ENCODE measurements at regions not wholly inside any gene's neighbourhood (a gene's known extent, or its start where the extent isn't known, plus 50 kb on each side); places are given as distances from the start of the nearest gene placed in this dataset.
"Not testable (repeated sequence)": the region's sequence is repeated elsewhere in the genome, so short reads cannot be mapped to it uniquely, and the experiment has no call there.

DNA sequence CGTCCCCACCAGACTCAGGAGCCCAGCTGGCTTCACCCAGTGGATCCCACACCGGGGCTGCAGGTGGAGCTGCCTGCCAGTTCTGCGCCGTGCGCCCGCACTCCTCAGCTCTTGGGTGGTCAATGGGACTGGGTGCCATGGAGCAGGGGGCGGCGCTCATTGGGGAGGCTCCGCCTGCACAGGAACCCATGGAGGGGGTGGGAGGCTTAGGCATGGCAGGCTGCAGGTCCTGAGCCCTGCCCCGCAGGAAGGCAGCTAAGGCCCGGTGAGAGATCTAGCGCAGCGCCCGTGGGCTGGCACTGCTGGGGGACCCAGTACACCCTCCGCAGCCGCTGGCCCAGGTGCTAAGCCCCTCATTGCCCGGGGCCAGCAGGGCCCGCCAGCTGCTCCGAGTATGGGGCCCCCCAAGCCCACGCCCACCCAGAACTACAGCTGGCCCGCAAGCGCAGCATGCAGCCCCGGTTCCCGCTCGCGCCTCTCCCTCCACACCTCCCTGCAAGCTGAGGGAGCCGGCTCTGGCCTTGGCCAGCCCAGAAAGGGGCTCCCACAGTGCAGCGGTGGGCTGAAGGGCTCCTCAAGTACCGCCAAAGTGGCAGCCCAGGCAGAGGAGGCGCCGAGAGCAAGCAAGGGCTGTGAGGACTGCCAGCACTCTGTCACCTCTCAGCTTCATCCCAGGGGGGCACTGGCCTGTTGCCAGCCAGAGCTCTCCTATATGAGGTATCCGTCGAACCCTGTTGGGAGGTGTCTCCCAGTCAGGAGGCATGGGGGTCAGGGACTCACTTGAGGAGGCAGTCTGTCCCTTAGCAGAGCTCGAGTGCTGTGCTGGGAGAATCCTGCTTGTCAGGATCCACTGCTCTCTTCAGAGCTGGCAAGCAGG lies 370.8 kb upstream of the CNTN3 start:
- DNase-seq (ENCODE audit: low read depth, low spot score); H3K36me3 ChIP-seq (ENCODE audit: control insufficient read depth in 1 of 2, insufficient read depth in 2 of 2, low read length in 2 of 2); H3K9me2 ChIP-seq (ENCODE audit: insufficient read depth); BruUV-seq (replicated peaks); H3K27ac ChIP-seq (ENCODE audit: low read depth, low read length); H3K27me3 ChIP-seq (ENCODE audit: insufficient read depth, low read length); CTCF ChIA-PET; H2AFZ ChIP-seq (ENCODE audit: low read depth, low read length, poor library complexity, severe bottlenecking); POLR2A ChIA-PET; H3K4me3 ChIP-seq (replicated peaks in 1 of 2; ENCODE audit: low read depth in 1 of 2, low read length in 2 of 2); H3K4me1 ChIP-seq (ENCODE audit: control insufficient read depth in 1 of 2, insufficient read depth in 2 of 2, low read length in 2 of 2); H3K9me3 ChIP-seq (ENCODE audit: control insufficient read depth in 1 of 2, insufficient read depth in 1 of 2, low read depth in 1 of 2, low read length in 2 of 2); H3K4me2 ChIP-seq (ENCODE audit: low read length); RAD21 ChIA-PET (ENCODE audit: low non-redundant PET in 1 of 2, low total read pairs in 2 of 2, uncharacterized antibody in 2 of 2, unreplicated experiment in 2 of 2); H4K20me1 ChIP-seq (ENCODE audit: insufficient read depth); ATAC-seq; H3K79me2 ChIP-seq (ENCODE audit: insufficient read depth, low read length); H3K9ac ChIP-seq (ENCODE audit: low read length); intact Hi-C loops (cut with micrococcal nuclease): not testable (repeated sequence)

DNA sequence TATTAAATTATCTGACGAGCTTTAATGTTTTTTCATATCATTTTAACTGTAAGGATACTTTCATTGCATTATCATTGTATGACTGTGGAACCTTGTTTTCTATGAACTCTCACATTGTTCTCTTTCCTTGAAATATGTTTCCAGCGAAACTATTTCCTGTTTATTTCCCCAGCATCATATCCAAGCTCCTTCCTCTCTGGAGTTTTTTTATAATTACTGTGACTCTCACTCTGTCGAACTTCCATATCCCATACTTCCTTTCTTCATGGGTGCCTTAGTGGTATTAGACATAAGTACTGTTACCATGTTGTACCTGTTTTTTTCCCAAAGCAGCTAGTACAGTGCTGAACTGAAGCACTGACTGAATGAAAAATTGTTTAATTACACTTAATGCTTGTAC lies 373.6 kb upstream of the CNTN3 start:
- ChIA-PET POLR2A (no interaction called here), CTCF (no interaction called here), RAD21 (ENCODE audit: low non-redundant PET in 1 of 2, low total read pairs in 2 of 2, uncharacterized antibody in 2 of 2, unreplicated experiment in 2 of 2) (no interaction called here)
- no peak overlapping the region for H2AFZ ChIP-seq (ENCODE audit: low read depth, low read length, poor library complexity, severe bottlenecking)
- no peaks in the 10 kb centered on the region for H3K9me2 ChIP-seq (ENCODE audit: insufficient read depth)
- BruUV-seq (replicated peaks): no TSS peak
- no peaks in the 10 kb centered on the region for H3K36me3 ChIP-seq (ENCODE audit: control insufficient read depth in 1 of 2, insufficient read depth in 2 of 2, low read length in 2 of 2)
- no peak overlapping the region for H3K9ac ChIP-seq (ENCODE audit: low read length)
- peaks cover 0 to 12% of the 10 kb centered on the region in 2 experiments; a peak in 1 of 4 replicates for H3K9me3 ChIP-seq (ENCODE audit: control insufficient read depth in 1 of 2, insufficient read depth in 1 of 2, low read depth in 1 of 2, low read length in 2 of 2)
- H3K4me1 ChIP-seq (ENCODE audit: control insufficient read depth in 1 of 2, insufficient read depth in 2 of 2, low read length in 2 of 2): no peaks in the 10 kb centered on the region
- TF ChIP-seq EZH2 (IDR thresholded peaks at IDR 0.05) (no peak), SIN3A (IDR thresholded peaks at IDR 0.05; ENCODE audit: low read depth) (no peak), CBX3 (IDR thresholded peaks at IDR 0.05; ENCODE audit: low read depth) (no peak), FOSL1 (IDR thresholded peaks at IDR 0.05; ENCODE audit: low read depth) (no peak), EZH2phosphoT487 (IDR thresholded peaks at IDR 0.05; ENCODE audit: borderline replicate concordance) (no peak), CEBPB (IDR thresholded peaks at IDR 0.05; ENCODE audit: low read depth) (no peak), SP1 (IDR thresholded peaks at IDR 0.05; ENCODE audit: low read depth) (no peak), POLR2A (IDR thresholded peaks at IDR 0.05; ENCODE audit: borderline replicate concordance, extremely low read depth, insufficient read depth, insufficient read length) (no peak), RAD21 (IDR thresholded peaks at IDR 0.05; ENCODE audit: low read depth) (no peak)
- TF ChIP-seq, protein P1, sequence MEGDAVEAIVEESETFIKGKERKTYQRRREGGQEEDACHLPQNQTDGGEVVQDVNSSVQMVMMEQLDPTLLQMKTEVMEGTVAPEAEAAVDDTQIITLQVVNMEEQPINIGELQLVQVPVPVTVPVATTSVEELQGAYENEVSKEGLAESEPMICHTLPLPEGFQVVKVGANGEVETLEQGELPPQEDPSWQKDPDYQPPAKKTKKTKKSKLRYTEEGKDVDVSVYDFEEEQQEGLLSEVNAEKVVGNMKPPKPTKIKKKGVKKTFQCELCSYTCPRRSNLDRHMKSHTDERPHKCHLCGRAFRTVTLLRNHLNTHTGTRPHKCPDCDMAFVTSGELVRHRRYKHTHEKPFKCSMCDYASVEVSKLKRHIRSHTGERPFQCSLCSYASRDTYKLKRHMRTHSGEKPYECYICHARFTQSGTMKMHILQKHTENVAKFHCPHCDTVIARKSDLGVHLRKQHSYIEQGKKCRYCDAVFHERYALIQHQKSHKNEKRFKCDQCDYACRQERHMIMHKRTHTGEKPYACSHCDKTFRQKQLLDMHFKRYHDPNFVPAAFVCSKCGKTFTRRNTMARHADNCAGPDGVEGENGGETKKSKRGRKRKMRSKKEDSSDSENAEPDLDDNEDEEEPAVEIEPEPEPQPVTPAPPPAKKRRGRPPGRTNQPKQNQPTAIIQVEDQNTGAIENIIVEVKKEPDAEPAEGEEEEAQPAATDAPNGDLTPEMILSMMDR (IDR thresholded peaks at IDR 0.05 in 2 of 3, conservative IDR thresholded peaks at IDR 0.05 in 1 of 3; ENCODE audit: borderline replicate concordance in 1 of 3, insufficient read depth in 1 of 3, low read depth in 2 of 3, low read length in 2 of 3): no peak
- TF ChIP-seq, protein P2, sequence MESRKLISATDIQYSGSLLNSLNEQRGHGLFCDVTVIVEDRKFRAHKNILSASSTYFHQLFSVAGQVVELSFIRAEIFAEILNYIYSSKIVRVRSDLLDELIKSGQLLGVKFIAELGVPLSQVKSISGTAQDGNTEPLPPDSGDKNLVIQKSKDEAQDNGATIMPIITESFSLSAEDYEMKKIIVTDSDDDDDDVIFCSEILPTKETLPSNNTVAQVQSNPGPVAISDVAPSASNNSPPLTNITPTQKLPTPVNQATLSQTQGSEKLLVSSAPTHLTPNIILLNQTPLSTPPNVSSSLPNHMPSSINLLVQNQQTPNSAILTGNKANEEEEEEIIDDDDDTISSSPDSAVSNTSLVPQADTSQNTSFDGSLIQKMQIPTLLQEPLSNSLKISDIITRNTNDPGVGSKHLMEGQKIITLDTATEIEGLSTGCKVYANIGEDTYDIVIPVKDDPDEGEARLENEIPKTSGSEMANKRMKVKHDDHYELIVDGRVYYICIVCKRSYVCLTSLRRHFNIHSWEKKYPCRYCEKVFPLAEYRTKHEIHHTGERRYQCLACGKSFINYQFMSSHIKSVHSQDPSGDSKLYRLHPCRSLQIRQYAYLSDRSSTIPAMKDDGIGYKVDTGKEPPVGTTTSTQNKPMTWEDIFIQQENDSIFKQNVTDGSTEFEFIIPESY (IDR thresholded peaks at IDR 0.05; ENCODE audit: extremely low read depth, insufficient replicate concordance, low read length): no peak
- TF ChIP-seq, protein P3, sequence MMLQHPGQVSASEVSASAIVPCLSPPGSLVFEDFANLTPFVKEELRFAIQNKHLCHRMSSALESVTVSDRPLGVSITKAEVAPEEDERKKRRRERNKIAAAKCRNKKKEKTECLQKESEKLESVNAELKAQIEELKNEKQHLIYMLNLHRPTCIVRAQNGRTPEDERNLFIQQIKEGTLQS (IDR thresholded peaks at IDR 0.05): no peak
- H3K27me3 ChIP-seq (ENCODE audit: insufficient read depth, low read length): no peaks in the 10 kb centered on the region
- no peak overlapping the region for H3K27ac ChIP-seq (ENCODE audit: low read depth, low read length)
- DNase-seq (ENCODE audit: low read depth, low spot score): no peak
- no peaks in the 10 kb centered on the region for H4K20me1 ChIP-seq (ENCODE audit: insufficient read depth)
- H3K79me2 ChIP-seq (ENCODE audit: insufficient read depth, low read length): no peaks in the 10 kb centered on the region
- ATAC-seq: no peak
- intact Hi-C loops (cut with micrococcal nuclease): no loop called here
- H3K4me2 ChIP-seq (ENCODE audit: low read length): no peak overlapping the region
- no peak overlapping the region for H3K4me3 ChIP-seq (replicated peaks in 1 of 2; ENCODE audit: low read depth in 1 of 2, low read length in 2 of 2)

Measured in HCT116 (cell line).